GM21515 (cell line): ENCODE measurements at regions not wholly inside any gene's neighbourhood (a gene's known extent, or its start where the extent isn't known, plus 50 kb on each side); places are given as distances from the start of the nearest gene placed in this dataset.

Experiments used
- ATAC-seq: cut with Tn5 transposase; IDR thresholded peaks from one replicate; pipeline ENCODE4 v1.9.1; 2021; ENCODE audit not compliant: unreplicated experiment

- ATAC-seq, result no peak
Measured at GRCh38 chr5:171676286-171676944, 109.2 kb upstream of the SMIM23 start.

DNA sequence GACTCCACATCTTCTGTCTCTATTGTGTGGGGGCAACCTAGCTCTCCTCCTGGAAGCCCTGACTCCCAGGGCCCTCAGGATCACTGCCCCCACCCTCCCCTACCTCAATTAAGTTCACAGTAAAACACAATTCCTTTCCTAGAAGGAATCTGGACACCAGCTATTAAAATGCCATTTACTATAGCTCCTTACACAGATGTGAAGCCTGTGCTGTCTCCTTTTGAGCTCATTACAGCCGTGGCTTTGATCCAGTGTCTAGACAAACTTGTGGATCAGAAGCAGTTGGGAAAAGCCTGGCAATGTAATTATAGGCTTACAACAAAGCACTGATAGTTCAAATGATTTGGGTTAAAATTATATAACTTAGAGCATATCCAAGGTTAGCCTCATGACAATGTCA is 107.0 kb upstream of the SMIM23 start:
- ATAC-seq, result no peak

- no peak for ATAC-seq
Measured at GRCh38 chr5:171680485-171680884, 105.1 kb upstream of the SMIM23 start.

- ATAC-seq, result no peak
Measured at GRCh38 chr5:171681061-171681460, 104.6 kb upstream of the SMIM23 start.

GRCh38 chr5:171681677-171682076 is 103.9 kb upstream of the SMIM23 start:
- no peak for ATAC-seq

DNA sequence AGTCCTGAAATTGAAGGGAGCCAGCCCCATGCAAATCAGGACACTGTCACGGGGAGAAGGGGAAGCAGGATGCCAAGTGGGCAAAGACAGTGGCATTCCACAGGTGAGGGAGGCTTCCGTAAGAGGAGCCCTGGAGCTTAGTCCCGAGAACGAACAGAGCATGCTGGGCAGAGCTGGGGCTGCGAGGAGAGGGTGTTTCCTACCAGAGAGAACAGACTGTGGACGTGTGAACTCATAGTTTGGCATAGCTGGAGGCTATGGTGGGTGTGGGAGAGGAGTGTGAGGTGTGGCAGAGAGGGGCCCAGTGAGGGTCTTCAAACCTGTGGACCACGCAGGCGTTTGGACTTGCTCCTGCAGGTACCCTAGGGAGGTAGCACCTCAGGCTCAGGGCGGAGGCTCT is 102.8 kb upstream of the SMIM23 start:
- no peak for ATAC-seq

DNA sequence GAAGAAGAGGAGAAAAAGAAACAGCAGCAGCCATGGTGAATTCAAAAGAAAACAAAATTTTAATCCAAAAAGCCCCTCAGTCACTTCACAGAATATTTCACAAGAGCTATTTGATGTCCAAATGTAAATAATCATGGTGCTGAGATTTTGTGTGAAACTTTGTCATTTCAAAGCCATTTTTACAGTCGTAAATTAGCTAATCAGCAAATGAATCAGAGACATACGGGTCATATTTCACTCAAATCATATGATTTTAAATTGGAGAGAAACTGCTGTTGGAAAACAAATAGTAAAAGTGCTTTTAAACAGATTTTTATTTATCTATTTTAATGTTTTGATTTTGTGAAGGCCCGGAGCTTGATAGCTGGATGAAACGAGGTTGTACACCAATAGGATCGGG is 101.4 kb upstream of the SMIM23 start:
- ATAC-seq, result no peak

DNA sequence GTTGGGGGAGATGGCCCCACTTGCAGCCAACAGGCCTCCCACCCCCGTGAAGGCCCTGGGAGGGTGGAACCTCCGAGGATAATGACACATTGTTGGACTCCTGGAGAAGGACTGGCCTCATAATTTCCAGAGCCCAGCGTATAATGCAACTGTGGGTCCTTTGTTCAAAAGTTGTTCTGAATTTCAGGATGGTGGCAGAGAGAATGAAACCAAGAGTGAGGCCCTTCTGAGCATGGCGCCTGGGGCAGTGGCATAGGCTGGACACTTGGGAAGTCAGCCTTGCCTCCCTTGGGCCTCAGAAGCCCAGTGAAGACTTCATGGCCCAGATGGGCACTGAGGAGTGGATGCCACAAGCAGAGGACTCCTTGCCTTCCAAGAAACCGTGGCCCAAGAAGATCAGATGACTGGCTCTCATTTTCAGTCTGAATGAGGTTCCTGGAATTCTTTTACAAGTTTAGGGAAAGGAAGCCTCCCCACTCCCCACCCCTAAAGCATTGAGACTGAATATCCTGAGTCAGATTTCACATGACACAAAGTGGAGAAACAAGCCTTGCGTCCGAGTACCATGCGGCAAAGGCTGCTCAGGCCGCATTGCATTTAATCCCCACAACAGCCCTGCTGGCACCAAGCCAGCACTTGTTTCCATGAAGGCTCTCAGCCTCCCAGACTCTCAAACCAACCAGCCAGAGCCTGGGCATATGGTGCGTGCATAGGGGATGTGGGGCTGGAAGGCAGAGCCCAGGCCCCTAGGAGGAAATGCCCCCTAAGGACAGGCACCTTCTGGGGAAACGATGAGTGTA is 96.7 kb upstream of the SMIM23 start:
- ATAC-seq, result no peak

- no peak for ATAC-seq
Measured at GRCh38 chr5:171689853-171690417, 95.7 kb upstream of the SMIM23 start.

DNA sequence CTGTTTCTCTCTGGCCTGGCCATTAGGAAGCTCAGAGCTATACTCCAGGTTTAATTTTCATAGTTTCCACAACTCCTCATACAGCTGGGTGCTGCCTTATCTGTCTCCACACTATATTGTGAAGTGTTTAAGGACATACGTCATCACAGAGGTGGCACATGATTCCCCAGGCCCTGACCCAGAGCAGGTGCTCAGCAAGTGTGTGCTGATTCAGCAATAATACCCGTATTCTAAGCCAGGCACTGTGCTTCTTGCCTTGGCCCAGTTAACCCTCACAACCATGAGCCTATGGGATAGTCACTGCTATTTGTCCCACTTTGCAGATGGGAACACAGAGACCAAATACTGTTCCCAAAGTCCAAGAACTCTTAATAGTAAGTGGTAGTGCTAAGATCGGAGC is 93.5 kb upstream of the SMIM23 start:
- no peak for ATAC-seq

GRCh38 chr5:171692936-171693335 is 92.7 kb upstream of the SMIM23 start:
- ATAC-seq, result no peak

- ATAC-seq, result no peak
Measured at GRCh38 chr5:171693412-171693811, 92.2 kb upstream of the SMIM23 start.

- no peak for ATAC-seq
Measured at GRCh38 chr5:171695804-171696203, 89.8 kb upstream of the SMIM23 start.

- no peak for ATAC-seq
Measured at GRCh38 chr5:171697221-171698102, 88.2 kb upstream of the SMIM23 start.

DNA sequence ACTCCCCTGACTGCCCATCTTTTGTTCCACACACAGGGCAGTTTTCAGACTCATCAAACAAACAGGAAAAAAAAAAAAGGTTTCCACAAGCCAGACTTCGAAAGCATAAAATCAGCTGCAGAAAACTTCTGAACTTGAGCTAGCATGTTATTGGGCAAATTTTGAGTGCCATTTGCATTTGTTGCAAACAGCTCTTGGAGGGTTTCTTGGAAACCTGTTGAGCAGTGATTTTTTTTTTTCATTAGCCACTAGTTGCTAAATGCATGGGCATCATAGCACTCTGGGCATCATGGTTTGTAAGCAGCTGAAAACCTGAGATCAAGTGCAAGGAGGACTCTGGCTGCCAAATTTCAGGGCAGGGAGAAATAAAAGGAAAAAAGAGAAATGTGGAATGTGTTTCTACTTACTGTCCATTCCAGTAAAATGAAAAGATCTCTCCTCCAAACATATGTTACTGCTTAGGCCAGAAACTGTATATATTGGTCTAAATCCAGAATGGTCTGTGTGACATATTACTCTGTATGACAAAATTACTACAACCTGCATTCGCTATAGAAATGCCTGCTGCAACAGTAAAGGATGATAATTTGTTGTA is 85.2 kb upstream of the SMIM23 start:
- ATAC-seq, result no peak

GRCh38 chr5:171701100-171701541 is 84.5 kb upstream of the SMIM23 start:
- no peak for ATAC-seq

GRCh38 chr5:171702135-171702770 is 83.4 kb upstream of the SMIM23 start:
- no peak for ATAC-seq

GRCh38 chr5:171703146-171703545 is 82.5 kb upstream of the SMIM23 start:
- no peak for ATAC-seq

DNA sequence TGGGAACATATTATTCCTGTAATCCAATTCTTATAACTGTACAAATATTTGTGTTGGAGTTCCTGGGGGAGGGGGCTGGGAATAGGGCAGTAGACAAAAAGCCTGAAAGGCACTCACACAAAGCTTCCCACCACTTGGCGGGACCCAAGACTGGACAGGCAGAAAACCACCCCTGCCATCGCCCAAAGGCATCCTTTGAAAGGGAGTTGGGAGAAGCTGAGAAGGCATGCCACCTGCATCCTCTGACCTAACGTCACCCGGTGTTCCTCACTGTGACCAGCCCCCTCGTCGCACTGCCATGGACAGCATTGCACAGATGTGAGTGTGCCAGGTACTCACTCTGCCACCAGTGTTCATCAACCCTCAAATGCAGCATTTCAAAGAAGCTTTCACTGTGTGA is 80.6 kb upstream of the SMIM23 start:
- ATAC-seq, result no peak

GRCh38 chr5:171705830-171706468 is 79.7 kb upstream of the SMIM23 start:
- ATAC-seq, result no peak
